Endodermal cell (in vitro differentiated cells): ENCODE measurements at regions not wholly inside any gene's neighbourhood (a gene's known extent, or its start where the extent isn't known, plus 50 kb on each side); places are given as distances from the start of the nearest gene placed in this dataset.
A peak's percentile ranks its signal among the peaks of the same experiment; 100 is the strongest.

Experiments
- DNase-seq: peaks from one replicate; pipeline ENCODE4 v3.0.0-alpha.2; 2017
- H3K27ac ChIP-seq: 2 replicates; pipeline ENCODE4 v1.5.1; 2013; ENCODE audit warnings: mild to moderate bottlenecking, low read depth, low read length, moderate library complexity
- H3K27me3 ChIP-seq: 2 replicates; pipeline ENCODE4 v1.6.1; 2013; ENCODE audit warnings: mild to moderate bottlenecking, low read length, moderate library complexity; ENCODE audit not compliant: insufficient read depth, control insufficient read depth, poor library complexity, severe bottlenecking
- H3K36me3 ChIP-seq: 2 replicates; pipeline ENCODE4 v1.7.0; 2013; ENCODE audit warnings: mild to moderate bottlenecking, low read length, moderate library complexity; ENCODE audit not compliant: control insufficient read depth, insufficient read depth
- H3K4me1 ChIP-seq: one replicate; pipeline ENCODE4 v1.7.0; 2013; ENCODE audit warnings: low read length; ENCODE audit not compliant: control insufficient read depth, insufficient read depth
- H3K4me3 ChIP-seq: 2 replicates; pipeline ENCODE4 v1.5.1; 2013; ENCODE audit warnings: mild to moderate bottlenecking, low read length, moderate library complexity
- H3K9ac ChIP-seq: 2 replicates; pipeline ENCODE4 v1.6.1; 2013; ENCODE audit warnings: mild to moderate bottlenecking, low read length, moderate library complexity; ENCODE audit not compliant: poor library complexity, severe bottlenecking; ENCODE audit errors: extremely low read depth
- H3K9me3 ChIP-seq: 2 replicates; pipeline ENCODE4 v1.6.1; 2013; ENCODE audit warnings: mild to moderate bottlenecking, low read length, moderate library complexity; ENCODE audit not compliant: control insufficient read depth
- H3K27ac Mint-ChIP-seq: 2 replicates; pipeline ENCODE4 v1.8.0; 2020; ENCODE audit warnings: mixed read lengths
- H3K27me3 Mint-ChIP-seq: 2 replicates; pipeline ENCODE4 v1.8.0; 2021; ENCODE audit warnings: mild to moderate bottlenecking, mixed read lengths; ENCODE audit not compliant: insufficient read depth
- H3K36me3 Mint-ChIP-seq: 2 replicates; pipeline ENCODE4 v1.8.0; 2020; ENCODE audit warnings: low read depth, mixed read lengths
- H3K4me1 Mint-ChIP-seq: 2 replicates; pipeline ENCODE4 v1.8.0; 2020; ENCODE audit warnings: mixed read lengths
- H3K4me3 Mint-ChIP-seq: 2 replicates; pipeline ENCODE4 v1.8.0; 2020; ENCODE audit warnings: mild to moderate bottlenecking, moderate library complexity, mixed read lengths
- H3K9me3 Mint-ChIP-seq: 2 replicates; pipeline ENCODE4 v1.8.0; 2020; ENCODE audit warnings: mild to moderate bottlenecking, mixed read lengths
- CTCF ChIP-seq: fragments of 200-600 bp; sonication (generic); conservative IDR thresholded peaks from 2 replicates; pipeline ENCODE4 v1.5.0; 2021; ENCODE audit warnings: antibody characterized with exemption, mild to moderate bottlenecking
- WGBS, 2 experiments: methylation state at CpG; one replicate each; pipeline versions ENCODE4 v1.1.5 to v1.1.7; 2013; ENCODE audit warnings: missing lambda C conversion rate in 2 of 2, mixed read lengths in 1 of 2; ENCODE audit not compliant: insufficient coverage in 1 of 2, insufficient read length in 1 of 2; 5-methylcytosine and 5-hydroxymethylcytosine counted together

- Mint-ChIP-seq H3K4me1 (no peaks in the 10 kb centered on the region), H3K4me3 (no peak overlapping the region), H3K9me3 (peaks cover 16% of the 10 kb centered on the region), H3K36me3 (no peaks in the 10 kb centered on the region), H3K27me3 (no peaks in the 10 kb centered on the region), H3K27ac (no peak overlapping the region)
- H3K36me3 ChIP-seq = no peaks in the 10 kb centered on the region
- 75 to 84% methylated on average over 1 to 4 of the region's 4 CpGs for WGBS, 2 experiments
- H3K27ac ChIP-seq = no peak overlapping the region
- peaks cover 4% of the 10 kb centered on the region for H3K9me3 ChIP-seq
- peak; percentile 52 for DNase-seq
- TF ChIP-seq CTCF = peak; percentile 29
- H3K4me3 ChIP-seq = no peak overlapping the region
- H3K27me3 ChIP-seq = no peaks in the 10 kb centered on the region
- H3K9ac ChIP-seq = no peak overlapping the region
- no peaks in the 10 kb centered on the region for H3K4me1 ChIP-seq
Measured at GRCh38 chr13:79079351-79079839, 326.7 kb downstream of the RBM26 start.

DNA sequence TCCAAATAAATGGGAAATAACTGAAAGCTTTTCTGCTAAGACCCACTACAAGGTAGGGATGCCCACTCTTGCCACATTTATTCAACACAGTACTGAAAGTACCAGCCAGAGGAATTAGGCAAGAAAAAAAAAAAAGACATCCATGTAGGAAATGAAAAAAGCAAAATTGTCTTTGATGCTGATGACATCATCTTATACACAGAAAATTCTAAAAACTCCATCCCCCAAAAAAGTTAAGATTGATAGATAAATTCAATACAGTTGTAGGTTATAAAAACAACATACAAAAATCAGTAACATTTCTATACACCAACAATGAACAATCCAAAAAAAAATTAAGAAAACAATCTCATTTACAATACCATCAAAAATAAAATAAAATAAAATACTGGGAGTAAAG lies 330.4 kb downstream of the RBM26 start:
- Mint-ChIP-seq H3K9me3 (peaks cover 14% of the 10 kb centered on the region), H3K27ac (no peak overlapping the region), H3K36me3 (no peaks in the 10 kb centered on the region), H3K27me3 (no peaks in the 10 kb centered on the region), H3K4me3 (no peak overlapping the region), H3K4me1 (no peaks in the 10 kb centered on the region)
- H3K9ac ChIP-seq = no peak overlapping the region
- no peaks in the 10 kb centered on the region for H3K4me1 ChIP-seq
- DNase-seq = no peak
- TF ChIP-seq CTCF = no peak
- no peaks in the 10 kb centered on the region for H3K27me3 ChIP-seq
- no peak overlapping the region for H3K27ac ChIP-seq
- no peak overlapping the region for H3K4me3 ChIP-seq
- peaks cover 4% of the 10 kb centered on the region for H3K9me3 ChIP-seq
- no peaks in the 10 kb centered on the region for H3K36me3 ChIP-seq

- Mint-ChIP-seq H3K27ac (no peak overlapping the region), H3K27me3 (no peaks in the 10 kb centered on the region), H3K4me3 (no peak overlapping the region), H3K36me3 (no peaks in the 10 kb centered on the region), H3K4me1 (peaks cover 3% of the 10 kb centered on the region), H3K9me3 (no peaks in the 10 kb centered on the region)
- no peaks in the 10 kb centered on the region for H3K27me3 ChIP-seq
- 63 to 100% methylated on average over 1 to 4 of the region's 4 CpGs for WGBS, 2 experiments
- no peaks in the 10 kb centered on the region for H3K9me3 ChIP-seq
- no peaks in the 10 kb centered on the region for H3K36me3 ChIP-seq
- no peak overlapping the region for H3K9ac ChIP-seq
- no peaks in the 10 kb centered on the region for H3K4me1 ChIP-seq
- no peak for TF ChIP-seq CTCF
- H3K4me3 ChIP-seq = no peak overlapping the region
- H3K27ac ChIP-seq = no peak overlapping the region
- DNase-seq = no peak
Measured at GRCh38 chr13:79070343-79070974, 335.6 kb downstream of the RBM26 start.
